Activated CD8-positive, alpha-beta memory T cell treated with anti-CD3 and anti-CD28 coated beads, Interleukin-2, amount 50 U/mL, for 24 hours (primary cell): ENCODE measurements at regions not wholly inside any gene's neighbourhood (a gene's known extent, or its start where the extent isn't known, plus 50 kb on each side); places are given as distances from the start of the nearest gene placed in this dataset.

Experiments used
- DNase-seq: peaks from one replicate; pipeline ENCODE4 v3.0.0-alpha.2; 2020; ENCODE audit errors: extremely low read depth

DNA sequence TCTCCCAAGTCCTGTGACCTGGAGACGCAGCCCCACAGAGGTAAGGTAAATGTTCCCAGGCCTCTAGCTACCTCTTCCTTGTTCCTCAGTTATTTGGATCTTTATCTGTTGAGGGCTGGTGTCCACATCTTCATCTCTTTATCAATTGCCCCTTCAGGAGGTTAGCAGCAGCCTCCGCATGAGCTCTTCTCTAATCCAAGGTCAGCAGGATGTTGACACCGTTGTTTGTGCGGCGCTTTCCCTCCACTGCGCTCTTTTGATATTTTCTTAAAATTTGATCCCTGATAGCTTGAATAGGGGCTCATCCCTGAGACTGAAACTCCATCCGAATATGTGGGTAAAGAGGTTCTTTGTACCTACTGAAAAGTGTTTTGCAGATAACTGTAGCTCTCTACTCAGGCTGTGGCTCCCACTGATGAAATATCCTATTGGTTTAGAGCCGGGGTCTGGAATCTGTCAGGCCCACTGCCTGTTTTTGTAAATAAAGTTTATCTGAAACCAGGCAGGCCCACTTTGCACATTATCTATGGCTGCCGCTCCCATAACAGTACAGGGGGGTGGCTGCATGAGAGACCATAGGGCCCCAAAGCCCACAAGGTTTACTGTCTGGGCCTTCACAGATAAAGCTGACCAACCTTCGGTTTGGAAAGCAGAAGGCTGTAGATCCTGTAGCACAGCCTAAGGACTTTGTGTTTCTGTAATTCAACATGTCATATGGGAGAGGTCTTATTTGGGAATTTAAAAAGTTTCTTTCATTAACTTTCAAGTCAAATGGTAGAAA, 362.6 kb downstream of the QKI start:
- no peak for DNase-seq

- DNase-seq: no peak
Measured at GRCh38 chr6:163776196-163776905, 361.8 kb downstream of the QKI start.

DNA sequence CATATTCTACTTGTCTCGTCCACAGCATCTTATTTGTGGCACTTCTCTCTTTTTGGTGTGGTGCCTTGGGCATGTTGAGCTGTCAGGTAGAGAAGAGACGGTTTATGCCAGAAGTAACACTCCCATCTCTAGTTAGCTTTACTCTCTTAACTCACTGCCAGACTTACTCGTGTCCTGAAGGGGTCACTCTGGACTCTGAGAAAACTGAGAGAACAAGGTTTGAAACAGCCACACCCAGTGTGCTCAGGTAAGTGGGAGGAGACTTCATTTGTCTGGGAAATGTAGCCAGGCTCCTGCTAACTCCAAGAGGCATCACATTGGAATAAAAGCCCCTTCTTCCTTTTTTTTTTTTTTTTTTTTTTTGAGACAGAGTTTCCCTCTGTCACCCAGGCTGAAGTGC, 360.8 kb downstream of the QKI start:
- no peak for DNase-seq

DNA sequence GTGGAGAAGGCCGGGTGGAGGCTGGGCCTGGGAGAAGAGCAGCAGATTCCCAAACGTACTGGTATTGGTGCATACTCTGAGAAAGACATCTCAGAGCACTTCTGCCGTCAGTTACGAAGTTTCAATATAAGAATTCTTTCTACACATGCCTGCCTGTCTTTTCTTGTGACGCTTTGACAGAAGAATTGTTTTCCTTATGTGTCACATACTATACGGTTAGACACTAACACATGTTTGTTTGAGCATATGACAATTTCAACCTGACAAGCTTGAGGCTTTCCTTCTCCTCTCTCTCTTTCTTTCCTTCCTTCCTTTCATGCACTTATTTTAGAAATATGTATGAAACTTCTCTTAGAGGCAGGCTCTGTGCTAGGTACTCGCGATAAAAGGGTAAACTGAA, 360.0 kb downstream of the QKI start:
- no peak for DNase-seq

- no peak for DNase-seq
Measured at GRCh38 chr6:163773646-163774045, 359.1 kb downstream of the QKI start.

- DNase-seq: no peak
Measured at GRCh38 chr6:163772701-163773100, 358.2 kb downstream of the QKI start.

- DNase-seq: no peak
Measured at GRCh38 chr6:163771180-163771579, 356.7 kb downstream of the QKI start.

DNA sequence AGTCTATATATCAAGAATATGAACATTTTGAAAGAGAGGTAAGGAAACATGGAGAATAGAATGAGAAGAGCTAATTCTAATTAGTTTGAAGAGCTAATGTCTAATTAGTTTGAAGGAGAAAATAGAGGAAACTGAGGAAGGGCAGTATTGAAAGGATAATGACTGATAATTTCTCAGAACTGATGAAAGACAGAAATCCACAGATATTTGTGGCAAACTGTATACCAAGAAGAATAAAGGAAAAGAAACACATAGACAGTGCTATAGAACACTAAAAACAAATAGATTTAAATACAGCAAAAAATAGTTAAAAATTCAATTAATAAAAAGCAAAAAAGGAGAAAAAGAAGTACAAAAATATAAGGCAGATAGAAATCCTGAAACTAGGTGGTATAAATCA, 354.4 kb downstream of the QKI start:
- no peak for DNase-seq

GRCh38 chr6:163766936-163767335, 352.4 kb downstream of the QKI start:
- DNase-seq: no peak

DNA sequence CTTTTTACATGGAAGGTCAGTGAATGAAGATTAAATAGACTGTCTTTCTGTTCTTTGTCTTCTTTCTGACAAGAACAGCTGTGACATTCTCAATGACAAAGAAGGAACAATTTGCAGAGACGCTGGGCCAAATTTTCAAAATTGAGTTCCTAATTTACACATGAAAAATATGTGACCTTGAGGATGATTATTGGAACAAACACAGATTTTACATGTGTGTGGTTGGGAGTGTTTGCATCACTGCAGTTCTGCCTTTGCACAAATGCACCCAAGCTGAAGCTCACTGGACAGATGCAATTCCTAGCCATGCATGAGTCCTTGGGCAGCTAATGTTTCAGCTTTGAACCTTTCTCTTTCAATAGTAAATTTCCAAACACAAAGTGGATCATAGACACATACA, 350.8 kb downstream of the QKI start:
- no peak for DNase-seq

GRCh38 chr6:163764565-163764964, 350.0 kb downstream of the QKI start:
- DNase-seq: no peak

DNA sequence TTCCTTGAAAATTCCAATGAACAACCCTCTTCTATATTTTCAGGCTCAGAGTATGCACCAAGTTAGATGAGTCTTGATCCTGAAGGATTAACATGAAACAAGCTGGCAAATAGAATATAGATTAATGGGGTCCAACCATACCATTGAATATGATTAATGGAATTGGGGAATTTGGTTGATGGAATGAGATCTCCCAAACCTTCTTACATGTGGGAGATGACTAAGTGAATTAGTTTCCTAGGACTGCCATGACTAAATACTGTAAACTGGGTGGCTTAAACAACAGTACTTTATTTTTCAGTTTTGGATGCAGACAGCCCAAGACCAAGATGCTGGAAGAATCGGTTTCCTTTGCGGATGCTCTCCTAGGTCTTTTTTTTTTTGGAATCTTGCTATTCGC, 347.0 kb downstream of the QKI start:
- DNase-seq: no peak

GRCh38 chr6:163760860-163761259, 346.3 kb downstream of the QKI start:
- no peak for DNase-seq

GRCh38 chr6:163759542-163759941, 345.0 kb downstream of the QKI start:
- no peak for DNase-seq

DNA sequence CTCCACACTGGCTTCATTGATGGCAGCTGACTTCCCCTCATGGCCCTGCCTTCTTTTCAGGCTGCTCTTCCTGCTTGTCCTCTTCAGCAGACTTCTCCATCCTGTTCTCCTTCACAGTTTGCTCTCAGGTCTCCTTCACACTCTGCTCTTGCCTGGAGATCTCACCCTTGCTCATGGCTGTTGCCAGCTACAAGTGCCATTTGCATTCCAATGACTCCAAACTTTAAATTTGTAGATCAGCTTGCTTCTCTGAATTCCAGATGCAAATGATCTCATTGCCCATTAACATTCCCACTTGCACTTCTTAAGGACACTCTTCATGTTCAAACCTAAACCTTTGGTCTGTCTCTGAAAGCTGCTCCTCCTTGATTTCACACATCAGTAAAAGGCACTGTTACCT, 343.0 kb downstream of the QKI start:
- DNase-seq: no peak

- DNase-seq: no peak
Measured at GRCh38 chr6:163756079-163756478, 341.6 kb downstream of the QKI start.

DNA sequence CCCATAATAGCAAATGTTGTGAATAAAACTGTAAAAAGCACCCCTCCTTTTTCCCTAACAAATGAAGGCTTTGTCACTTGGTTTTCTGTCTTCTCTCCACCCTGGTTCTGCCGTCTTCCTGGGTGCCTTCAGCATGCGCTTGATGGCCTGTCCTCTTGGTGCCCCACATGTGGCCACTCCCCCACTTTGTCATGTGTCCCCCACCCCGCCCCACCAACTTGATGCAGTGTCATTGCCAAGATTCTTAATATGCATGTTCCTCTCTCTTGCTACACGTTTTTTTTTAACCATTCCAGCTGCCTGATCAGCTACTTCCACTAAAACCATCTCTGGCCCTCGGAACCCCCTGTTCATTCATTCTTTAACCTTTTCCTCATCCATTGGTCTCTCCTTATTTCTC, 340.3 kb downstream of the QKI start:
- DNase-seq: no peak

GRCh38 chr6:163753430-163753829, 338.9 kb downstream of the QKI start:
- no peak for DNase-seq

DNA sequence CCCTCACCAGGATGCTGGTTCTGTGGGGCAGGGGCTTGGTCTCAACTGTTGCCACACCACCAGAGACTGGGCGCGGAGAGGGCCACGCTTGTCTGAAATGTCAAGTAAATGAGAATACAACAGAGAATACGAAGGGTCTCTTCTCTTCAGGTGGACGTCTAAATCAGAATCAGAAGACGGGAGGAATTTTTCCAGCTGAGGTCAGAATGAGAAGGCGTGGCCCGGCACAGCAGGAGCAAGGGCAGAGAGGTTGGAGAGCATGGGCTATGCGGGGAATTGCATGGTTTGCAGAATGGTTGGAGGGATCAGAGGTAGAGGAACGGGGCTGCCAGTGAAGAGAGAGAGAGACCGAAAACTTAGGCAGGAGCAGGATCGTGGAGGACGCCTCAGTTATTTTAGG, 337.9 kb downstream of the QKI start:
- no peak for DNase-seq

DNA sequence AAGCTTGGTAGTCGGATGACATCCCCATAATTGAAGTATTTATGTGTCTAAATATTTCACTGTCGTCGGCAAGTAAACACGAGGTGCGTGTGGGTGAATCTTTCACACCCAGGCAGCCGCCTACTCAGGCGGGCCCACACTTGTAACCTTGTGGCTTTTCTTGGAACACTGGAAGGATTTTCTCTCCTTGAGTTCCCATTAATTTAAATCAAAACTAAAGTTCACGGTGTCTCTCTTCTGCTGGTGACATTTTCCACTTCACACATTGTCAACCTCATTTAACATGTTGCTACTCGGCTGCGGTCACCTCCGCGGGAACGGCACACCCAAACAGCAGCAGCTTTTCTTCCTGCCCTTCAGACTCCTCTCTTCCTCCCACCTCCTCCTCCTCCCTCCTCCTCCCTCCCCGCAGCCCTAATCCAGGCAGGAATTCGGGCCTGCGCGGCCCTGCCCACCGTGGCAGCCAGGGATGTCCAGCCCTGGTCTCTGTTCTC, 336.6 kb downstream of the QKI start:
- no peak for DNase-seq

DNA sequence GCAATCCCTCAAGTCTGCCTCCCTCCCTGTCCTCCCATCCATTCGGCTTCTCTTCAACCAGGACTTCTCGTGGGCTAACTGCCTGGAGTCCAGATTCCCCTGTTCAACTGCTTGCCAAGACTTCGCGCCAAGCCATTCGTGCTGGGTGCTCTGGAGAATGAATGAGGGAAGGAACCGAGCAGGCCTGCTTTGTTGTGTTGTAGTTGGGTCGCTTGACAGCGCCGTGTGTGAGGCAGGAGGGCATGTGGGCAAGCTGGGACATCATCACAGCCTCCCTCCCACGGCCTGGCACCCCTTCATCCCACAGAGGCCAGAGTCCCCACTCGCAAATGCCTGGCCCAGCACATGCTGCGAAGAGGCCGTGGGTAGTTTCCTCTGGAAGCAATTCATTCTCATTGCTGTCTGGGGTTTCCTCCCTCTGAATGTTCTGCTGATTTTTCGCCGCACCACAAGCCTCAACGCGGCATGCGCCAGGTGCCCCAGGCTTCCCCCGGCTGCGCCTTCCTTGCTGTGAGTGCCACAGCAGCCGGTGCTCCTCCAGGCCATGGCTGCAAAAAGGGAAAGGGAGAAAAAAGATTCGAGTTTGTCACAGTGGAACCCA, 336.0 kb downstream of the QKI start:
- no peak for DNase-seq

DNA sequence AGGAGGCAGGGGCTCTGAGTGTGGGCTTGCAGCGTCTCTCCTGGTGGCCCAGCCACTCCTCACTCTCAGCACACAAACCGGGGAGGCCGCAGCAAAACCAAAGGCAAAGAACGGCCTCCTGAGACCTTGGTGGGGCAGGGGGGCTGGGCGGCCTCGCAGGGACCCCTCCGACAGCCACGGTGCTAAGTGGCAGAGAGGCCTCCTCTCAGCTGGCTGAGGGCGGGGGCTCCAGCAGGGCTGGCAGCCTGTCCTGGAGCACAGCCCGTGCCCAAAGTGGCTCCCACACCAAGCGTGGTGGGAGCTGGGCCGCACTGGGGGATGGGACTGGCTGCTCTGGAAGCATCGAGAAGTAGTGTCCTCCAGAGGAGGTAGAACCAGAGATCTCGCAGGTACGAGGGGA, 334.4 kb downstream of the QKI start:
- no peak for DNase-seq

DNA sequence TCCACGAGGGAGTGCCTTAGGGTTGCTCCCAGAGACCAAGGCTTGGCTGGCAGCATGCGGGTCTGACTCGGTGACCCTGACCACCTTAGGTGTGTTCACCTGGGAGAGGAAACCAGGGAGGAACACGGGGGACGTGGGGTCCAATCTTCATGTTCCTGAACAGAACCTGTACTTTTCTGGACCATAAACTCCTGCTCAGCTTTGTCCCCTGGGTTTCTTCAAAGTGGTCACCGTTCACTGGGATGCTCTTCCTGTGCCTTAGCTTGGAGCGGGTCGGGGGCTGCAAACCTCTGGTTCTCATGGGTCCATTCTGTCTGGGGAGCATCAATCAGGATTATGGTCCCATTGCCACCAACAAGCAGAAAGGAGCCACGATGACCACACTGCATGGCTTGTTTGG, 333.5 kb downstream of the QKI start:
- DNase-seq: no peak
